Cardiac fibroblast (primary cell): ENCODE measurements at regions not wholly inside any gene's neighbourhood (a gene's known extent, or its start where the extent isn't known, plus 50 kb on each side); places are given as distances from the start of the nearest gene placed in this dataset.

Experiments used
- DNase-seq, 2 donors: peaks; one replicate each; pipeline versions ENCODE4 v3.0.0 to v3.0.0-alpha.2; 2010; ENCODE audit warnings: low read depth in 2 of 2
- H3K4me3 ChIP-seq, 2 donors: replicated peaks in 1 of 2; 1 replicate in 1 of 2; 2 replicates in 1 of 2; pipeline ENCODE4 v1.5.1; 2011; ENCODE audit warnings: low read depth in 2 of 2, low read length in 2 of 2, mild to moderate bottlenecking in 2 of 2, moderate library complexity in 1 of 2
- TF ChIP-seq, protein P1 (sequence below): IDR thresholded peaks from one replicate; pipeline ENCODE4 v1.5.1; 2011; ENCODE audit warnings: low read depth, mild to moderate bottlenecking, low read length, inconsistent platforms

DNA sequence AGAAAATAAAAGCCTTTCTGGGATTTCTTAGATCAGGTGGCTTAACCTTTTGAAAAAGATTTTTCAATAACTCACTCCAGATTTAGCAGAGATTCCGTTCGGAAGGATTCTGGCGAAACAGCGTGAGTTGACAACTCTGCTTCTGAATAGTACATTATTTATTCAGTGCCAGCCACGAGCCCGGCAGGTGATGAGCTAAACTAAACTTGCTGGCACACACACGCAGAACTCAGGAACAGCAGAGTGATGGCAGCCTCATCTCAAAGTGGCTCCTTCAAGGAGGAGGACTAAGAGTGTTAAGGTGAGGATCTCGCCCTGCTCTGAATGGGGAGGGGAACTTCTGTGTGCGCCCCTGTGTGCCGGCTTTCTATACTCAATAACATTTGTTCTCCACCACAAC is 114.3 kb downstream of the FAM43A start:
- H3K4me3 ChIP-seq: no peak overlapping the region
- DNase-seq: no peak
- TF ChIP-seq, protein P1, sequence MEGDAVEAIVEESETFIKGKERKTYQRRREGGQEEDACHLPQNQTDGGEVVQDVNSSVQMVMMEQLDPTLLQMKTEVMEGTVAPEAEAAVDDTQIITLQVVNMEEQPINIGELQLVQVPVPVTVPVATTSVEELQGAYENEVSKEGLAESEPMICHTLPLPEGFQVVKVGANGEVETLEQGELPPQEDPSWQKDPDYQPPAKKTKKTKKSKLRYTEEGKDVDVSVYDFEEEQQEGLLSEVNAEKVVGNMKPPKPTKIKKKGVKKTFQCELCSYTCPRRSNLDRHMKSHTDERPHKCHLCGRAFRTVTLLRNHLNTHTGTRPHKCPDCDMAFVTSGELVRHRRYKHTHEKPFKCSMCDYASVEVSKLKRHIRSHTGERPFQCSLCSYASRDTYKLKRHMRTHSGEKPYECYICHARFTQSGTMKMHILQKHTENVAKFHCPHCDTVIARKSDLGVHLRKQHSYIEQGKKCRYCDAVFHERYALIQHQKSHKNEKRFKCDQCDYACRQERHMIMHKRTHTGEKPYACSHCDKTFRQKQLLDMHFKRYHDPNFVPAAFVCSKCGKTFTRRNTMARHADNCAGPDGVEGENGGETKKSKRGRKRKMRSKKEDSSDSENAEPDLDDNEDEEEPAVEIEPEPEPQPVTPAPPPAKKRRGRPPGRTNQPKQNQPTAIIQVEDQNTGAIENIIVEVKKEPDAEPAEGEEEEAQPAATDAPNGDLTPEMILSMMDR: no peak

DNA sequence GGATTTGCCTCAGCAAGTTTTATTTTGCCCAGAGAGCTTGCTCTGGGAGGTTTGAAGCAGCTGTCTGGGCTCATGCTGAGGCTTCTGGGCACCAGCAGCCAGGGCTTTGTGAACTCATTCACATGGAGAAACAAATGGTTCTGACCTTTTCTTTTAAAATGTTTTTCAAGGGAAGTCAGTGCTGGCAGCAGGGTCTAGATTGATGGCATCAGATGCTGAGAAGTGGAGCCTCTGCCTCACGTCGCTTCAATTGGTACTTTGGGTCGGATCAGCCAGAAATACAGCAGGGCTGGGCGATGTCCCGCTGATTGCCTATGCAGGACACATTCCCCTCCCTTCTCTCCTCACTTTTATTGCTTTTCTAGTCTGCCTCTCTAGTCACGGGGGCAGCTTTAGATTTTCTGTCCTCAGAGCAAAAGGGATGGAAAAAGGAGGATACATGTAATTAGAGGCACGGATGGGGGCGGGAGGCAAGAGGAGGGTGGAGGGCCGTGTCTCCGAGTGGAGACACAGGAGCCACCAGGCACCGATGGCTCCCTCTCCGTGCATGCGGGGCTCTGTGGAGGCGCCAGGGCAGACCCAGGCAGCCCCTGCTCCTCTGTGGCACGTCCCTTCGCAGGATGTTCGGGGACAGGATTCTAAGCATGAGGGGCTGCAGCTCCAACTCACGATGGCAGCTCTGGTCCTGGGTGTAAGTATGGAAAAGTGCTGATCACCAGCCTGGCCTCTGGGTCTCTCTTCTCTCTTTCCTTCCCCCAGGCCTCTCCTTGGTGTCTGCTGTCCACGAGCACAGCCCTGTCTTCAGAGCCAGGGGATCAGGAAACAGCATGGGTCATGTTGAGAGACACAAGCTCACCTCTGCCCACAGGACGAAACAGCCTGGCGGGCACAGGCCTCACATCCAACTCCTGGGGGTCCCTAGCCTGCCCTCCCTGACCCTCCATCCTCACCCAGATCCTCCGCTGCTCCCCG is 116.1 kb downstream of the FAM43A start:
- TF ChIP-seq, protein P1: no peak
- no peak overlapping the region for H3K4me3 ChIP-seq
- no peak for DNase-seq

DNA sequence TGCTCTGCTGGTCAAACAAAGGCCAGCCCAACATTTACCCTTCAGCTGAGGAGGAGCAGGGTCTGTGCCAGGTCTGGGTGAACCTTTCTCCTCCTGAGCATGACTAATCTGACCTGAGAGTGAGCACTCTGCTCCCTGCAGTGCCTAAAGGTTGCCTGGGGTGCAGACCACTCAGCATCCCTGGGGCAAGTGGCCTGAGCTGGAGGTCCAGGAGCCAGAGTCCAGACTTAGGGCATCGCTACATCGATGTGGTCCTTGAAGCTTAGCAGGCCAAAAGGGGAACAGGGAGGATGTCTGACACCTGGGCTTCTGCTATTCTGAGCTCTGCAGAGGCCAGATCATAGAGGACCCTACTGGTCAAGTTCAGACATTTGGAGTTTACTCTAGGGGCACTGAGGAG is 119.1 kb downstream of the FAM43A start:
- H3K4me3 ChIP-seq: no peak overlapping the region
- DNase-seq: no peak

DNA sequence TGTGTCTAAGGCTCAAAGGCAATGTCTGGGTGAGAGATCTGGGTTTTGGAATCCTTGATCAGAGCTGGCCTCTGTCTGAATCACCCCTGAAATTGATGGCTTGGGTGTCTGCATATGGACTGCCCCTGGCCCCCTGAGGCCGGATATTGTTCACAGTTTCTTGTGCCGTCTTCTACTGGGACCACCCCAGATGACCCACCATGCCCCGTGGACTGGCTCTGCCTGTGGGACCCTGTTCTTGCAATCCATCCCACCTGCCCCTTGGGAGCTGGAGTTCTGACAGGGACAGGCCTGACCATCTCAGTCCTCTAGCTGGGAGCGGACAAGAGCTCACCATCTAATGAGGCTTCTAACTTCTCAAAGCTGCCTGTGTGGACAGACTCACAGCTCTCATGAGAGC is 119.9 kb downstream of the FAM43A start:
- no peak for DNase-seq
- no peak overlapping the region for H3K4me3 ChIP-seq
- TF ChIP-seq, protein P1: no peak

More for the DNA sequence above, 119.1 kb downstream of the FAM43A start:
- TF ChIP-seq, protein P1: no peak

DNA sequence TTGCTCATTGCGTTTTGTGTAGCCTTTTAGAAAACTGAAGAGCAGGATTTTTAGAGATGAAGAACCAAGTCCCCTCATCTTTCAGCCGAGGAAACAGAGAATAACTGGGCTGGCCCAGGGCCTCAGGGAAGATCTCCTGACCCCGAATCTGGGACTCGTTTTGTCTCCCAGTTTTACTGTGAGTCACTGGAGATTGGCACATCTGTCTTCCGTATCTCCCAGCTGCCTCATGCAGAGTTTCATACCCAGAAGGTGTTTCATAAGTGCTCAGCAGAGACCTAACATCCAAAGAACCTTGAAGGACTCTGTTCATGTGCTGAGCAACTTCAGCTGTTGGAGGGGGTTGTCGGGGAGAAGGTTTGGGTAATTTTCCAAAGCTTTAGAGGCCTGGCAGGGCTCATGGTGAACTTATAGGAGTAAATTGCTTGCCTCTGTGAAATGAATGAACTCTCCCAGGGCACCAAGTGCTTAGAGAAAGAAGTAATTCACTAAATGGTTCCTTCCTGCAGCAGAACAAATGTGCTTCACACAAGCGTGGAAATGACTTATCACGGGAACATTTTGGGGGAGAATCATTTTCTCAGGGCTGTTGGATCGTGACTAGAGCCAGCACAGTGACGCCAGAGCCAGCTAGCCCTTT is 121.4 kb downstream of the FAM43A start:
- peak; percentile 55 to 75 for DNase-seq
- TF ChIP-seq, protein P1: no peak
- no peak overlapping the region for H3K4me3 ChIP-seq

DNA sequence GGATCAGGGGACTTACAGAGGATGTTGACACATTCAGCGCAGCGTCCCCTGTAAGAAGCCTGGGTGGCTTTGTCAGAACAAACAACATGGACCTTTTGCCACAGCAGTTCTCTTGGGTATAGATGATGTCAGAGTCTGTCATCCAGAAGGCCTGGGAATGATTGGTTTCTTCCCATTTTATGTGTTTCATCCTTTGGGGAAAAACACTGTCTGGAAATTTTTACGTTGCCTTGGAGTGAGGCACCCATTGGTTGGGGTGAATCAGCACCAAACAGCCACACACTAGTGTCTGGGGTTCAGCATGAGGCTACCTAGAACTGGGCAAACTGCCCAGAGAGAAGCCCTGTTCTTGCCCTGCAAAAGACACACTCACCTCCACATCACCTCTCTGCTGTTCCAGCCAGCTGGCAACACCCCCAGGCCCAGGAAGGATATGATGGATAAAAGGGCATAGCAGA is 123.0 kb downstream of the FAM43A start:
- H3K4me3 ChIP-seq: no peak overlapping the region
- DNase-seq: peak; percentile 30 to 88
- TF ChIP-seq, protein P1: no peak
